ENCODE measurements at regions not wholly inside any gene's neighbourhood (a gene's known extent, or its start where the extent isn't known, plus 50 kb on each side); places are given as distances from the start of the nearest gene placed in this dataset.
"Not testable (repeated sequence)": the region's sequence is repeated elsewhere in the genome, so short reads cannot be mapped to it uniquely, and the experiment has no call there.

GRCh38 chr19:30815889-30816580 is 443.9 kb downstream of the ZNF536 start:
- DNase-seq (ENCODE audit: low read depth) = no peak

- DNase-seq (ENCODE audit: low read depth) = no peak
These were observed 440.0 kb downstream of the ZNF536 start for GRCh38 chr19:30812099-30812678.

GRCh38 chr19:30811397-30812098 is 439.4 kb downstream of the ZNF536 start:
- DNase-seq (ENCODE audit: low read depth) = no peak

GRCh38 chr19:30810726-30811125 is 438.5 kb downstream of the ZNF536 start:
- DNase-seq (ENCODE audit: low read depth) = no peak

- no peak for DNase-seq (ENCODE audit: low read depth)
These were observed 435.1 kb downstream of the ZNF536 start for GRCh38 chr19:30807278-30807677.

GRCh38 chr19:30806311-30806710 is 434.1 kb downstream of the ZNF536 start:
- DNase-seq (ENCODE audit: low read depth) = no peak

GRCh38 chr19:30804751-30805150 is 432.6 kb downstream of the ZNF536 start:
- no peak for DNase-seq (ENCODE audit: low read depth)

GRCh38 chr19:30804333-30804732 is 432.1 kb downstream of the ZNF536 start:
- DNase-seq (ENCODE audit: low read depth) = not testable (repeated sequence)

- DNase-seq (ENCODE audit: low read depth) = no peak
These were observed 430.3 kb downstream of the ZNF536 start for GRCh38 chr19:30802424-30803013.

- no peak for DNase-seq (ENCODE audit: low read depth)
These were observed 427.9 kb downstream of the ZNF536 start for GRCh38 chr19:30799865-30800755.

- DNase-seq (ENCODE audit: low read depth) = no peak
These were observed 423.5 kb downstream of the ZNF536 start for GRCh38 chr19:30795727-30796126.

- no peak for DNase-seq (ENCODE audit: low read depth)
These were observed 420.6 kb downstream of the ZNF536 start for GRCh38 chr19:30792561-30793505.

- no peak for DNase-seq (ENCODE audit: low read depth)
These were observed 418.9 kb downstream of the ZNF536 start for GRCh38 chr19:30791088-30791487.

GRCh38 chr19:30790056-30790680 is 418.0 kb downstream of the ZNF536 start:
- DNase-seq (ENCODE audit: low read depth) = no peak

GRCh38 chr19:30788105-30788765 is 416.1 kb downstream of the ZNF536 start:
- no peak for DNase-seq (ENCODE audit: low read depth)

GRCh38 chr19:30785458-30786137 is 413.4 kb downstream of the ZNF536 start:
- no peak for DNase-seq (ENCODE audit: low read depth)

GRCh38 chr19:30784850-30785457 is 412.8 kb downstream of the ZNF536 start:
- DNase-seq (ENCODE audit: low read depth) = no peak

GRCh38 chr19:30783936-30784335 is 411.8 kb downstream of the ZNF536 start:
- no peak for DNase-seq (ENCODE audit: low read depth)

- no peak for DNase-seq (ENCODE audit: low read depth)
These were observed 411.0 kb downstream of the ZNF536 start for GRCh38 chr19:30783212-30783611.

Measured in amniotic epithelial cell (primary cell).